Umbilical cord (tissue), 1 donor: ENCODE measurements at regions not wholly inside any gene's neighbourhood (a gene's known extent, or its start where the extent isn't known, plus 50 kb on each side); places are given as distances from the start of the nearest gene placed in this dataset.

Experiments
- DNase-seq: peaks from one replicate; pipeline ENCODE4 v3.0.0-alpha.2; 2015; ENCODE audit warnings: low spot score

GRCh38 chr6:81818901-81819361 is 66.5 kb upstream of the TENT5A start:
- peak; percentile 84 for DNase-seq

- no peak for DNase-seq
Observed at GRCh38 chr6:81816380-81816779, 63.9 kb upstream of the TENT5A start.

GRCh38 chr6:81814370-81815076 is 62.0 kb upstream of the TENT5A start:
- no peak for DNase-seq

GRCh38 chr6:81813305-81813704 is 60.8 kb upstream of the TENT5A start:
- no peak for DNase-seq

GRCh38 chr6:81812401-81812800 is 59.9 kb upstream of the TENT5A start:
- DNase-seq: no peak

GRCh38 chr6:81808851-81809570 is 56.5 kb upstream of the TENT5A start:
- DNase-seq: peak; percentile 52

GRCh38 chr6:81806793-81807565 is 54.5 kb upstream of the TENT5A start:
- DNase-seq: peak; percentile 49

GRCh38 chr6:81802356-81802755 is 49.9 kb upstream of the TENT5A start:
- DNase-seq: no peak
